ENCODE measurements at regions not wholly inside any gene's neighbourhood (a gene's known extent, or its start where the extent isn't known, plus 50 kb on each side); places are given as distances from the start of the nearest gene placed in this dataset.
"Not testable (repeated sequence)": the region's sequence is repeated elsewhere in the genome, so short reads cannot be mapped to it uniquely, and the experiment has no call there.

DNA sequence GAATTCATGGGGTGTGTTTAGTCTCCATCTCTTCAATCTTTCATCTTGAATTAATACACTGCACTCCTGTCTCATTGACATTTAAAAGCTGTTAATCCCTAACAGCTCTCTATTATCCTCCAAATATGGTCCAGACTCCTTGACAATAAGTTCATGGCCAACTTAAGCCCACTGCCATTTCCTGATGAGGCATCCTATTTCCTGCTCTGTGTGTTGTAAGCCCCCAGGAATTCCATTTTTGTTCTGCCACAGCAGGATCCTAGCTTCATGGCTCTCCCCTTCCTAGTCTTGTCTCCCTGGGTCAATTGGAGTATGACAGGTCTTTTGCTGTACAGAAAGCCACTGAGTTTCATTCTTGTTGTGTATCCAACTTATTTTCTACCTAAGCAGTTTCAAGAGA is 218.8 kb downstream of the OTUD1 start:
- DNase-seq, result no peak

- DNase-seq, result not testable (repeated sequence)
Observed at GRCh38 chr10:23671866-23672265, 233.0 kb downstream of the OTUD1 start.

- no peak for DNase-seq
Observed at GRCh38 chr10:23675585-23675984, 236.7 kb downstream of the OTUD1 start.

DNA sequence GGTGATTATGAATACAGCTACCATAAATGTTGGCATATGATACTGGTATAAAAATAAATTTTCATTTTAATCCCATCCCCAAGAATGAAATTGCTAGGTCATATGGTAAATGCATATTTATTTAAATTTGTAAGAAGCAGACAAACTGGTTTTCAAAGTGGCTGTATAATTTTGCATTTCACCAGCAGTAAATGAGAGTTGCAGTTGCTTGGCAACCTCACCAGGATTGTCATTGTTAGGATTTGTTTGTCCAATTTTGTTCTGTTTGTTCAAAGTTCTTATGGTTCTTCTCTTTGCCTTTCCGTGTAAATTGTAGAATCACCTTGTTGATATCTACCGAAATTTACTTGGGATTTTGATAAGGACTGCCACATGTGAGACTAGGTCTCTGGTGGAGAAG is 237.4 kb downstream of the OTUD1 start:
- no peak for DNase-seq

- DNase-seq, result no peak
Observed at GRCh38 chr10:23686722-23687121, 247.8 kb downstream of the OTUD1 start.

GRCh38 chr10:23692736-23693135 is 253.9 kb downstream of the OTUD1 start:
- DNase-seq, result no peak

- DNase-seq, result no peak
Observed at GRCh38 chr10:23693501-23693901, 254.6 kb downstream of the OTUD1 start.

- DNase-seq, result no peak
Observed at GRCh38 chr10:23693925-23694324, 255.1 kb downstream of the OTUD1 start.

- no peak for DNase-seq
Observed at GRCh38 chr10:23694446-23694920, 255.6 kb downstream of the OTUD1 start.

- DNase-seq, result no peak
Observed at GRCh38 chr10:23694921-23695824, 256.3 kb downstream of the OTUD1 start.

DNA sequence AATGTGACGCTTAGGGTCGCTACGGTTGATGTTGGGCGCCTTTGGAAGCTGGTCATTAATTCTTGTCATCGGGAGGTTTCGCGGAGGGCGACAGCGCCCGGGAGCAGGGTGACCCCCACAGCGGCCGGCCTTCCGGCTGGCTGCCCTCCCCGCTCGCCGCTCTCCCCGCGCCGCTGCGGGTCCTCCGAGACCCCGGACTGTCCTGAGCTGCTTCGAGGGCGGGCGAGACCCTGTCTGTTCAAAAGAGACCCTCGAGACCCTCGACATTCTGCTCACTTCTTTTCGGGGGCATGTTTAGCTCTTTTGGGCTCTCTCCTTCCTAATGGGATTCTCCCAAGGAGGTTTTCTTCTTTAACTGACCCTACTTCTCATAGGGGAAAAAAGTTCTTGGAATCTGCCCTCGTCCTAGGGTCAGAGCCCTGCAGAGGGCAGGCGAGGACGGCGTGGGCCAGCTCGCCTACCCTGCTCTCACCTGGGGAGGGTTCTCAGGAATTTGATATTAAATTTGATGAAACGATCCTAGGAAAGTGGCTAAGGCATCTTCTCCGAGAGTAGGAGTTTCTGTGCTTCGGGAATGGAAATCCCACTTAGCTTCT is 257.0 kb downstream of the OTUD1 start:
- DNase-seq, result no peak

- DNase-seq, result no peak
Observed at GRCh38 chr10:23696476-23696875, 257.6 kb downstream of the OTUD1 start.

DNA sequence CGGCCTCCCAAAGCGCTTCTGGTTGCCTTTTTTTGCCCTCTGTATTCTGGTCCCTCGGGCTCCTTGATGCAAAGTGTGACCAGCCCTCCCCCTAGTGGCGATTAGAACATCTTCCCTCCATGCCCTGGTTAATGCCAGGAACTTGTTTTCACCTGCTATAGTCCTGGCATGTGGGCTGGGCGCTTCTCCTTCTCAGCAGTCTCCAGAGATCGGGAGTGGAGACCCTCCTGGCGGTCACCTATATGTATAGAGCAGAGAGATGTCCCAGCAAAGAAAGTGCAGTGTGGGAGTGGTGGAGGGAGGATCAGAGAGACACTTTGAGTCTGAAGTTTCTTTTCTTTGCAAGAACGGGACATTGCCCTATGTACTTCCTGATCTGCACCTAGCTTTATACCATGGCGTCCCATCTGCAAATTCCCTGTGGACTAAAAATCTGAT is 264.1 kb downstream of the OTUD1 start:
- DNase-seq, result peak; percentile 68

GRCh38 chr10:23715363-23715762 is 276.5 kb downstream of the OTUD1 start:
- DNase-seq, result no peak

GRCh38 chr10:23717913-23718312 is 279.0 kb downstream of the OTUD1 start:
- DNase-seq, result no peak

DNA sequence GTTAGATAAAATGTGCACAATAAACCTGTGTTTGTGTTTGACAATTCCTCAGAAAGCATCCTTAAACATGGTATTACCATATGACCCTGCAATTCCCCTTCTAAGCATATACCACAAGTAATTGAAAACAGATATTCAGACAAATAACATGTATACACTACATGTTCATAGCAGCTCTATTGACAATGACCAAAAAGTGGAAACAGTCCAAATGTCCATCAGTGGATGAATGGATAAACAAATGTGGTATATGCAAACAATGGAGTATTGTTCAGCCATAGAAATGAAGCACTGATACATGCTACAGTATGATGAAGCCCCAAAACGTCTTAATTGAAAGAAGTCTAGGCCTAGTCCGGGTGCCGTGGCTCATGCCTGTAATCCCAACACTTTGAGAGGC is 280.1 kb downstream of the OTUD1 start:
- DNase-seq, result no peak

- DNase-seq, result no peak
Observed at GRCh38 chr10:23723796-23724195, 284.9 kb downstream of the OTUD1 start.

- DNase-seq, result no peak
Observed at GRCh38 chr10:23725548-23725947, 286.7 kb downstream of the OTUD1 start.

DNA sequence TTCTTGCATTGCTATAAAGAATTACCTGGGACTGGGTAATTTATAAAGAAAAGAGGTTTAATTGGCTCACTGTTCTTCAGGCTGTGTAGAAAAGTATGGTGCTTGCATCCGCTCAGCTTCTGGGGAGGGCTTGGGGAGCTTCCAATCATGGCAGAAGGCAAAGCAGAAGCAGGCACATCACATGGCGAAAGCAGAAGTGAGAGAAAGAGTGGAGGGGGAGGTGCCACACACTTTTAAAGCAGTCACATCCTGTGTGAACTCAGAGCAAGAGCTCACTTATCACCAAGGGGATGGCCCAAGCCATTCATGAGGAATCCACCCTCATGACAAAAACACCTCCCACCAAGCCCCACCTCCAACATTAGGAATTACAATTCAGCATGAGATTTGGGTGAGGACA is 303.5 kb downstream of the OTUD1 start:
- DNase-seq, result no peak

- DNase-seq, result no peak
Observed at GRCh38 chr10:23742807-23743206, 303.9 kb downstream of the OTUD1 start.

DNA sequence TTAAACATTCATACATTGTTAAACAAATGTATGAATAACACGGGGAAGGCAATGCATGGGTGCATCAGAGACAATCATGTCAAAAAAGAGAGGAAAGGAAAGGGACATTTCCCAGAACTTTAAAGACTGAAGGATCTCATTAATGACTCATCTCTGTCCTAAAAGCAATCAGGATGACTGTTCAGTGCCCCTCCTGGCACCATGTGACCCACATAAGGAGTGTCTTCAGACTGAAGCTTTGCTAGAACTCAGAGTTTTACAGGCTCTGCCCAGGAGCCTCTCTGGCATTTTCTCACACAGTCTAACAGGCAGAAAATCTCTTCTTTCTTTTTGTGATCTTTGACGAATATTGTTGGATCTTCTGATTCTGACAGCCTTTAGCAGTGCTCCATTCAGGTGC is 315.3 kb downstream of the OTUD1 start:
- DNase-seq, result no peak

DNA sequence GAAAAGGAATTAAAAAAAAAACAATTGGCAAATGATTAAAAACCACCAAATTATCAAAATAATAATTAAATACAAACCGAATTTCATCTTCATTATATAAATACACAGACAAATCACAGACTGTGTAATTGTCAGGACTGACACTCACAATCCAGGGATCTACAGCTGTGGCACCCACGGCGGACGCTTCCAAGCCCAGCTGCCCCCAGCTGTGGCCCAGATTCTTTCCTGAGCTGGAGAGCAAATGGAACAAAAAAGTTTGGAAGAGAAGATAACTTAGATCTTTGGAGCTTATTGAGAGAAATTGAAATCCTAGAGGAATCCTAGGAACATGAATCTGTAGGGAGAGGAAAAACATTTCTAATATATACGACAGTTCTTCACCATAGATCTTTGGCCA is 316.1 kb downstream of the OTUD1 start:
- DNase-seq, result no peak

DNA sequence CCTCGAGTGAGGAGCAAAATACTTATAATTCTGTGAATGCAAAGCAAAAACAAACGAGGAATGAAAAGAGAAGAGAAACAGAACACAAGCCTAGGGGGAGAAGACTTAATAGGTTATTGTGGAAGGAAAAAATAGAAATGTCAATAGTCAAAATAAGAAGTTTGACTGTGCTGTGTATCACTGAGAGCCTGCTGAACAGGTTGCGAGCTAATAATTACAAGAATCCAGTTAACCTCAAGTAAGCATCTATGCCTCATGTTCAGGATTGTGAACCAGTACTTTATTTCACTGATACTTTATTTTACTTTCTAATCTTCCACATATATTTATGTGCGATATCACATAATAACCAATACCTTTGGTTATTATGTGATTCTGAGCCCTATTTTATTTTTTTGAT is 316.7 kb downstream of the OTUD1 start:
- DNase-seq, result no peak

- no peak for DNase-seq
Observed at GRCh38 chr10:23768281-23768680, 329.4 kb downstream of the OTUD1 start.

Measured in dermis blood vessel endothelial cell (primary cell).